H9 (cell line): ENCODE measurements at regions not wholly inside any gene's neighbourhood (a gene's known extent, or its start where the extent isn't known, plus 50 kb on each side); places are given as distances from the start of the nearest gene placed in this dataset.

Experiments used
- DNase-seq: peaks from one replicate; pipeline ENCODE4 v3.0.0-alpha.2; 2017
- H2AFZ ChIP-seq: one replicate; pipeline ENCODE4 v1.6.1; 2013; ENCODE audit warnings: mild to moderate bottlenecking, low read length, control low read depth, moderate library complexity
- H2AK5ac ChIP-seq: 2 replicates; pipeline ENCODE4 v1.6.1; 2013; ENCODE audit warnings: low read length, control low read depth, mixed read lengths; ENCODE audit not compliant: insufficient read length
- H2BK120ac ChIP-seq: one replicate; pipeline ENCODE4 v1.6.1; 2013; ENCODE audit warnings: low read depth, mild to moderate bottlenecking, low read length, control low read depth, inconsistent platforms; ENCODE audit not compliant: poor library complexity, severe bottlenecking
- H2BK12ac ChIP-seq: 2 replicates; pipeline ENCODE4 v1.6.1; 2013; ENCODE audit warnings: low read length, control low read depth, mixed read lengths, low read depth; ENCODE audit not compliant: insufficient read length
- H2BK15ac ChIP-seq: 2 replicates; pipeline ENCODE4 v1.6.1; 2013; ENCODE audit warnings: low read depth, low read length, control low read depth
- H2BK20ac ChIP-seq: one replicate; pipeline ENCODE4 v1.6.1; 2013; ENCODE audit warnings: low read depth, mild to moderate bottlenecking, low read length, control low read depth, inconsistent platforms; ENCODE audit not compliant: poor library complexity, severe bottlenecking
- H2BK5ac ChIP-seq: 2 replicates; pipeline ENCODE4 v1.6.1; 2013; ENCODE audit warnings: low read length, control low read depth, mixed read lengths; ENCODE audit not compliant: insufficient read length
- H3K14ac ChIP-seq: 2 replicates; pipeline ENCODE4 v1.6.1; 2013; ENCODE audit warnings: low read length, control low read depth; ENCODE audit not compliant: insufficient read depth
- H3K18ac ChIP-seq: 2 replicates; pipeline ENCODE4 v1.6.1; 2013; ENCODE audit warnings: low read depth, mild to moderate bottlenecking, mixed read lengths, low read length, control low read depth; ENCODE audit not compliant: insufficient read length
- H3K23ac ChIP-seq: 2 replicates; pipeline ENCODE4 v1.6.1; 2013; ENCODE audit warnings: low read length, control low read depth, mixed read lengths, low read depth; ENCODE audit not compliant: insufficient read length
- H3K23me2 ChIP-seq: 2 replicates; pipeline ENCODE4 v1.6.1; 2013; ENCODE audit warnings: low read depth, mild to moderate bottlenecking, mixed read lengths, low read length, control low read depth; ENCODE audit not compliant: insufficient read length, poor library complexity, severe bottlenecking
- H3K27ac ChIP-seq: 2 replicates; pipeline ENCODE4 v1.5.1; 2013; ENCODE audit warnings: low read length, control low read depth, mixed read lengths, low read depth; ENCODE audit not compliant: insufficient read length
- H3K27me3 ChIP-seq: 2 replicates; pipeline ENCODE4 v1.6.1; 2013; ENCODE audit warnings: low read length, control low read depth, inconsistent platforms; ENCODE audit not compliant: insufficient read depth
- H3K4ac ChIP-seq: 2 replicates; pipeline ENCODE4 v1.6.1; 2013; ENCODE audit warnings: low read depth, mild to moderate bottlenecking, control low read depth, inconsistent platforms, low read length, moderate library complexity
- H3K4me1 ChIP-seq: 2 replicates; pipeline ENCODE4 v1.6.1; 2013; ENCODE audit warnings: low read length, control low read depth, inconsistent platforms; ENCODE audit not compliant: insufficient read depth
- H3K4me2 ChIP-seq: 2 replicates; pipeline ENCODE4 v1.6.1; 2013; ENCODE audit warnings: low read length, control low read depth, mixed read lengths; ENCODE audit not compliant: insufficient read length, insufficient read depth
- H3K56ac ChIP-seq: 2 replicates; pipeline ENCODE4 v1.6.1; 2013; ENCODE audit warnings: low read depth, mild to moderate bottlenecking, mixed read lengths, low read length, control low read depth; ENCODE audit not compliant: insufficient read length
- H3K79me1 ChIP-seq: 2 replicates; pipeline ENCODE4 v1.6.1; 2013; ENCODE audit warnings: low read depth, mild to moderate bottlenecking, moderate library complexity, low read length, control low read depth, inconsistent platforms; ENCODE audit not compliant: insufficient read depth, poor library complexity, severe bottlenecking
- H3K79me2 ChIP-seq: 2 replicates; pipeline ENCODE4 v1.6.1; 2013; ENCODE audit warnings: low read length, control low read depth, inconsistent platforms; ENCODE audit not compliant: insufficient read depth
- H3K9ac ChIP-seq: 2 replicates; pipeline ENCODE4 v1.6.1; 2013; ENCODE audit warnings: low read length, control low read depth, mixed read lengths; ENCODE audit not compliant: insufficient read length; ENCODE audit errors: extremely low read depth
- H3K9me3 ChIP-seq: one replicate; pipeline ENCODE4 v1.6.1; 2013; ENCODE audit warnings: low read depth, low read length, inconsistent platforms; ENCODE audit not compliant: control insufficient read depth
- H3T11ph ChIP-seq: one replicate; pipeline ENCODE4 v1.6.1; 2013; ENCODE audit warnings: mild to moderate bottlenecking, low read length, control low read depth, inconsistent platforms
- H4K20me1 ChIP-seq: one replicate; pipeline ENCODE4 v1.6.1; 2013; ENCODE audit not compliant: control insufficient read depth, insufficient read length, insufficient read depth
- H4K5ac ChIP-seq: 2 replicates; pipeline ENCODE4 v1.6.1; 2013; ENCODE audit warnings: low read depth, mild to moderate bottlenecking, mixed read lengths, low read length, control low read depth; ENCODE audit not compliant: insufficient read length
- H4K8ac ChIP-seq: replicated peaks from 2 replicates; pipeline ENCODE4 v1.6.1; 2013; ENCODE audit warnings: low read length, control low read depth, mixed read lengths, low read depth; ENCODE audit not compliant: insufficient read length
- H4K91ac ChIP-seq: 2 replicates; pipeline ENCODE4 v1.6.1; 2013; ENCODE audit warnings: low read depth, mild to moderate bottlenecking, moderate library complexity, mixed read lengths, low read length, control low read depth; ENCODE audit not compliant: insufficient read length
- H3K27ac Mint-ChIP-seq, 3 experiments: 2 replicates in 2 of 3; 3 replicates in 1 of 3; pipeline ENCODE4 v1.8.0; 2020 to 2021; ENCODE audit warnings: mixed read lengths in 3 of 3, mild to moderate bottlenecking in 1 of 3, moderate library complexity in 1 of 3
- H3K27me3 Mint-ChIP-seq: 2 replicates; pipeline ENCODE4 v1.8.0; 2021; ENCODE audit warnings: low read depth, mild to moderate bottlenecking, moderate library complexity, mixed read lengths
- H3K36me3 Mint-ChIP-seq, 3 experiments: 2 replicates in 2 of 3; 3 replicates in 1 of 3; pipeline ENCODE4 v1.8.0; 2020 to 2021; ENCODE audit warnings: low read depth in 3 of 3, mixed read lengths in 3 of 3; ENCODE audit not compliant: insufficient read depth in 1 of 3
- H3K4me1 Mint-ChIP-seq, 2 experiments: 2 replicates each; pipeline ENCODE4 v1.8.0; 2020; ENCODE audit warnings: mixed read lengths in 2 of 2
- H3K4me3 Mint-ChIP-seq, 2 experiments: 2 replicates in 1 of 2; 3 replicates in 1 of 2; pipeline ENCODE4 v1.8.0; 2020 to 2021; ENCODE audit warnings: mild to moderate bottlenecking in 2 of 2, mixed read lengths in 2 of 2, moderate library complexity in 1 of 2
- H3K9me3 Mint-ChIP-seq, 2 experiments: 2 replicates in 1 of 2; 3 replicates in 1 of 2; pipeline ENCODE4 v1.8.0; 2020; ENCODE audit warnings: mild to moderate bottlenecking in 2 of 2, mixed read lengths in 2 of 2, moderate library complexity in 1 of 2
- WGBS: extraction: QIAGEN DNeasy Blood & Tissue Kit; methylation state at CpG from one replicate; pipeline ENCODE4 v1.1.7; 2013; ENCODE audit warnings: missing lambda C conversion rate, low lambda C conversion rate, mixed read lengths; ENCODE audit not compliant: insufficient read length; ENCODE audit errors: extremely low coverage; 5-methylcytosine and 5-hydroxymethylcytosine counted together
- TF ChIP-seq, protein P1 (sequence below): fragments of 200-600 bp; sonication (generic); conservative IDR thresholded peaks from 3 replicates; pipeline ENCODE4 v1.8.0; 2021; ENCODE audit warnings: antibody characterized with exemption, mild to moderate bottlenecking

DNA sequence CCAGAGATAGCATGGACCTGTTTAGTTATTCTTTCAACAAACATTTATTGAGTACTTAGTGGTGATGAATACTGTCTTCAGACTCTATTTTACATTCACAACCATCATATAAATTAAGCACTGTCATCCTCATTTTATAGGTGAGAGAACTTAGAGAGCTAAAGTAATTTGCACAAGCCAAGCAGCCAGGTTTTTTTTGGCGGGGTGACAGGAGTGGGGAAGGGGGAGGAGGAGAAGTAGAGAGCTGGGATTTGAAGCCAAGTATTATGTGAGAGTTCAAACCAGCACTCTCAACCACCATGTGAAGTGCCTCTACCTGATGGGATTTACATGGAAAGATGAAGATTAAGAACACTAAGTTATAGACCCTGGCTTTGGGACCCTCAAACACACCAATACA, 547.4 kb upstream of the IL12A start:
- Histone ChIP-seq H3K9ac (no peak overlapping the region), H4K5ac (no peak overlapping the region), H2BK120ac (no peak overlapping the region), H2AFZ (no peak overlapping the region), H3K18ac (no peak overlapping the region), H3K56ac (no peak overlapping the region), H3K14ac (no peak overlapping the region), H3K79me2 (no peaks in the 10 kb centered on the region), H4K91ac (no peak overlapping the region), H3K27ac (no peak overlapping the region), H4K20me1 (no peaks in the 10 kb centered on the region), H3K9me3 (no peaks in the 10 kb centered on the region), H2BK12ac (no peak overlapping the region), H2BK20ac (no peak overlapping the region), H3K4me2 (no peak overlapping the region), H3K4me1 (no peaks in the 10 kb centered on the region), H3K4ac (no peak overlapping the region), H2BK15ac (no peak overlapping the region), H2BK5ac (no peak overlapping the region), H4K8ac (no peak overlapping the region), H3T11ph (no peak overlapping the region), H2AK5ac (no peak overlapping the region), H3K23me2 (no peaks in the 10 kb centered on the region), H3K23ac (no peak overlapping the region), H3K79me1 (no peaks in the 10 kb centered on the region), H3K27me3 (no peaks in the 10 kb centered on the region)
- H3K4me3 Mint-ChIP-seq = no peak overlapping the region
- no peaks in the 10 kb centered on the region for H3K4me1 Mint-ChIP-seq
- peaks cover 0 to 8% of the 10 kb centered on the region in 2 experiments; a peak in 3 of 5 replicates for H3K9me3 Mint-ChIP-seq
- no peaks in the 10 kb centered on the region; the same call in 1 of the 2 replicates for H3K27me3 Mint-ChIP-seq
- DNase-seq = no peak
- TF ChIP-seq, protein P1, sequence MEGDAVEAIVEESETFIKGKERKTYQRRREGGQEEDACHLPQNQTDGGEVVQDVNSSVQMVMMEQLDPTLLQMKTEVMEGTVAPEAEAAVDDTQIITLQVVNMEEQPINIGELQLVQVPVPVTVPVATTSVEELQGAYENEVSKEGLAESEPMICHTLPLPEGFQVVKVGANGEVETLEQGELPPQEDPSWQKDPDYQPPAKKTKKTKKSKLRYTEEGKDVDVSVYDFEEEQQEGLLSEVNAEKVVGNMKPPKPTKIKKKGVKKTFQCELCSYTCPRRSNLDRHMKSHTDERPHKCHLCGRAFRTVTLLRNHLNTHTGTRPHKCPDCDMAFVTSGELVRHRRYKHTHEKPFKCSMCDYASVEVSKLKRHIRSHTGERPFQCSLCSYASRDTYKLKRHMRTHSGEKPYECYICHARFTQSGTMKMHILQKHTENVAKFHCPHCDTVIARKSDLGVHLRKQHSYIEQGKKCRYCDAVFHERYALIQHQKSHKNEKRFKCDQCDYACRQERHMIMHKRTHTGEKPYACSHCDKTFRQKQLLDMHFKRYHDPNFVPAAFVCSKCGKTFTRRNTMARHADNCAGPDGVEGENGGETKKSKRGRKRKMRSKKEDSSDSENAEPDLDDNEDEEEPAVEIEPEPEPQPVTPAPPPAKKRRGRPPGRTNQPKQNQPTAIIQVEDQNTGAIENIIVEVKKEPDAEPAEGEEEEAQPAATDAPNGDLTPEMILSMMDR = no peak
- WGBS = no CpG with 5 or more reads among the region's 1 CpG
- no peaks in the 10 kb centered on the region; a peak in 1 of 7 replicates for H3K36me3 Mint-ChIP-seq
- H3K27ac Mint-ChIP-seq = no peak overlapping the region; a peak in 1 of 7 replicates
